Left ventricle myocardium inferior (tissue), 1 donor: ENCODE measurements at regions not wholly inside any gene's neighbourhood (a gene's known extent, or its start where the extent isn't known, plus 50 kb on each side); places are given as distances from the start of the nearest gene placed in this dataset.

Experiments
- DNase-seq: peaks from one replicate; pipeline ENCODE4 v3.0.0-alpha.2; 2020
- H3K27ac ChIP-seq: fragments of 200-600 bp; replicated peaks from 2 replicates; pipeline ENCODE4 v1.8.0; 2021
- H3K27me3 ChIP-seq: fragments of 200-600 bp; 2 replicates; pipeline ENCODE4 v1.8.0; 2021; ENCODE audit warnings: low read depth
- H3K36me3 ChIP-seq: fragments of 200-600 bp; 2 replicates; pipeline ENCODE4 v1.8.0; 2021
- H3K4me1 ChIP-seq: fragments of 200-600 bp; 2 replicates; pipeline ENCODE4 v1.8.0; 2021
- H3K4me3 ChIP-seq: fragments of 200-600 bp; 2 replicates; pipeline ENCODE4 v1.8.0; 2021; ENCODE audit warnings: mild to moderate bottlenecking, moderate library complexity
- H3K9me3 ChIP-seq: fragments of 200-600 bp; replicated peaks from 2 replicates; pipeline ENCODE4 v1.8.0; 2021
- CTCF ChIP-seq: fragments of 200-600 bp; IDR thresholded peaks from 2 replicates; pipeline ENCODE4 v1.8.0; 2021; ENCODE audit warnings: antibody characterized with exemption, mild to moderate bottlenecking, borderline replicate concordance
- intact Hi-C: fragments of 100-400 bp; cut with micrococcal nuclease; formaldehyde crosslinking; loops from one replicate; pipeline ENCODE4 v1.11.0; 2022
- donor health status: DM: no; HTN: yes; CAD: no; lungs with severe emphysema.

GRCh38 chr16:5590416-5590815 is 492.8 kb upstream of the EEF2KMT start:
- no peak for DNase-seq
- H3K9me3 ChIP-seq, result peaks cover 5% of the 10 kb centered on the region
- no peak for TF ChIP-seq CTCF
- intact Hi-C loops, result no loop called here
- H3K36me3 ChIP-seq, result no peaks in the 10 kb centered on the region
- no peak overlapping the region for H3K27ac ChIP-seq
- no peaks in the 10 kb centered on the region for H3K4me1 ChIP-seq
- peaks cover 15% of the 10 kb centered on the region for H3K27me3 ChIP-seq
- H3K4me3 ChIP-seq, result no peak overlapping the region

- intact Hi-C loops, result no loop called here
- H3K4me1 ChIP-seq, result no peaks in the 10 kb centered on the region
- no peak overlapping the region for H3K4me3 ChIP-seq
- TF ChIP-seq CTCF, result no peak
- H3K9me3 ChIP-seq, result no peaks in the 10 kb centered on the region
- H3K36me3 ChIP-seq, result no peaks in the 10 kb centered on the region
- H3K27me3 ChIP-seq, result peaks cover 20% of the 10 kb centered on the region
- DNase-seq, result no peak
- H3K27ac ChIP-seq, result no peak overlapping the region
Measured at GRCh38 chr16:5589812-5590373, 492.3 kb upstream of the EEF2KMT start.

GRCh38 chr16:5584109-5584508 is 486.5 kb upstream of the EEF2KMT start:
- Histone ChIP-seq H3K9me3 (no peaks in the 10 kb centered on the region), H3K27me3 (peaks cover 26% of the 10 kb centered on the region), H3K4me1 (no peaks in the 10 kb centered on the region), H3K36me3 (no peaks in the 10 kb centered on the region), H3K4me3 (no peak overlapping the region), H3K27ac (no peak overlapping the region)
- TF ChIP-seq CTCF, result no peak
- no peak for DNase-seq
- intact Hi-C loops, result no loop called here

- Histone ChIP-seq H3K4me3 (no peak overlapping the region), H3K27me3 (peaks cover 26% of the 10 kb centered on the region), H3K4me1 (no peaks in the 10 kb centered on the region), H3K36me3 (no peaks in the 10 kb centered on the region), H3K27ac (no peak overlapping the region), H3K9me3 (no peaks in the 10 kb centered on the region)
- no peak for DNase-seq
- intact Hi-C loops, result no loop called here
- TF ChIP-seq CTCF, result no peak
Measured at GRCh38 chr16:5582529-5582928, 484.9 kb upstream of the EEF2KMT start.

GRCh38 chr16:5581908-5582307 is 484.3 kb upstream of the EEF2KMT start:
- Histone ChIP-seq H3K4me1 (no peaks in the 10 kb centered on the region), H3K4me3 (no peak overlapping the region), H3K27me3 (peaks cover 26% of the 10 kb centered on the region), H3K36me3 (no peaks in the 10 kb centered on the region), H3K9me3 (no peaks in the 10 kb centered on the region), H3K27ac (no peak overlapping the region)
- TF ChIP-seq CTCF, result no peak
- intact Hi-C loops, result no loop called here
- no peak for DNase-seq
